ENCODE measurements at regions not wholly inside any gene's neighbourhood (a gene's known extent, or its start where the extent isn't known, plus 50 kb on each side); places are given as distances from the start of the nearest gene placed in this dataset.

DNA sequence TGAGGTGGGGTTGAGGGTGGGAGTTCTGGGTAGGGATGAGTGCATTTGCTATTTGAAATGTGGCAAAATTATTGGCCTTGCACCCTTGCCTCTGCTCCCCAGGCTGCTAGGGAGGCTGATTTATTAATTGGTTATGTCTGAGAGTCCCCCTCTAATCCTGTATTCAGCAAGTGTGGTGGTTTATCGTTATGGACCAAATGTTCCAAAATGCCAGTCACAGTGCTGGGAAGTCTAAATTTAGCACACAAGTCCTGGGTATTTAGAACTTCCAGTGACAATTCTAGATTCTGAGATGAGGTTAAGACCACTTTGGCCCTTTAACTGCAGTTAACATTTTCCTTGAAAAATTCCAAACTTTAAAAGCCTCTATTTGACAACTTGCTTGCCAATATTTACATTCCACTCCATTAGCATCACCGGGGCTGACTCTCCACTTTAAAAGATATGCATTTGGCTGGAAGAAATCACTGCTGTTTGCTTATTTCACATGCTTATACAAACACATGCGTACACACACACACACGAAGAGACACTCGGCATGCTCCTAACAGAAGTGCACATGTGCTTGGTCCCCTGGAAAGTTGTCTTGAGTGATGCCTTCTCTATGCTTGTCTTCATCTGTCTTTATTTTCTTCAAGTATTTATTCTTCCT is 247.7 kb downstream of the IL20RB start:
- TF ChIP-seq EP300 (IDR thresholded peaks at IDR 0.05): no peak
- peak; percentile 89 for TF ChIP-seq POLR2AphosphoS5 (IDR thresholded peaks at IDR 0.05)
- TF ChIP-seq, protein P1, sequence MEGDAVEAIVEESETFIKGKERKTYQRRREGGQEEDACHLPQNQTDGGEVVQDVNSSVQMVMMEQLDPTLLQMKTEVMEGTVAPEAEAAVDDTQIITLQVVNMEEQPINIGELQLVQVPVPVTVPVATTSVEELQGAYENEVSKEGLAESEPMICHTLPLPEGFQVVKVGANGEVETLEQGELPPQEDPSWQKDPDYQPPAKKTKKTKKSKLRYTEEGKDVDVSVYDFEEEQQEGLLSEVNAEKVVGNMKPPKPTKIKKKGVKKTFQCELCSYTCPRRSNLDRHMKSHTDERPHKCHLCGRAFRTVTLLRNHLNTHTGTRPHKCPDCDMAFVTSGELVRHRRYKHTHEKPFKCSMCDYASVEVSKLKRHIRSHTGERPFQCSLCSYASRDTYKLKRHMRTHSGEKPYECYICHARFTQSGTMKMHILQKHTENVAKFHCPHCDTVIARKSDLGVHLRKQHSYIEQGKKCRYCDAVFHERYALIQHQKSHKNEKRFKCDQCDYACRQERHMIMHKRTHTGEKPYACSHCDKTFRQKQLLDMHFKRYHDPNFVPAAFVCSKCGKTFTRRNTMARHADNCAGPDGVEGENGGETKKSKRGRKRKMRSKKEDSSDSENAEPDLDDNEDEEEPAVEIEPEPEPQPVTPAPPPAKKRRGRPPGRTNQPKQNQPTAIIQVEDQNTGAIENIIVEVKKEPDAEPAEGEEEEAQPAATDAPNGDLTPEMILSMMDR (IDR thresholded peaks at IDR 0.05): no peak
- no peak for TF ChIP-seq POLR2A (IDR thresholded peaks at IDR 0.05)
- Histone ChIP-seq H3K4me1 (peaks cover 0 to 10% (median 3%) of the 10 kb centered on the region in 3 donors), H3K4me3 (no peak overlapping the region), H3K36me3 (no peaks in the 10 kb centered on the region), H3K27me3 (no peaks in the 10 kb centered on the region), H3K9me3 (no peaks in the 10 kb centered on the region), H3K27ac (no peak overlapping the region)
- WGBS, 2 donors (ENCODE audit: low coverage in 1 of 2): 9% methylated on average over 5 of the region's 5 CpGs
- ATAC-seq: no peak

DNA sequence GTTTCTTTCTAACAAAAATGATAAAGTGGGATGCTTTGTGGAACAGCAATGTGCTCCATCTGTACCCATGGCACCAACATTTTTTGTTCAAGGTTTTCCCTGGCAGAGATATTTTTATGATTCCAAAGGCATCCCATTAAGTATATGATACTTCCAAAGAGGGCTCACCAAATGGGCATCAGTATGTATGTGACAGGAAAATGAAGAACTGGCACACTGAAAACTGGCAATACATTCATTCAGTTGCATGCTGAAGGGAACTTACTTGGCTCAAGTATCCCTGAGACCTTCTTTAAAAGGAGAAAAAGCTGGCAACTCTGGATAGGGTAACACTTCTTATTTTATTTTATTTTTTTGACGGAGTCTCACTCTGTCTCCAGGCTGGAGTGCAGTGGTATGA is 249.8 kb downstream of the IL20RB start:
- TF ChIP-seq POLR2A (IDR thresholded peaks at IDR 0.05) (no peak), EP300 (IDR thresholded peaks at IDR 0.05) (no peak), POLR2AphosphoS5 (IDR thresholded peaks at IDR 0.05) (no peak)
- TF ChIP-seq, protein P1 (IDR thresholded peaks at IDR 0.05): no peak
- Histone ChIP-seq H3K4me1 (peaks cover 0 to 10% (median 3%) of the 10 kb centered on the region in 3 donors), H3K27ac (no peak overlapping the region), H3K4me3 (no peak overlapping the region), H3K27me3 (no peaks in the 10 kb centered on the region), H3K36me3 (no peaks in the 10 kb centered on the region), H3K9me3 (no peaks in the 10 kb centered on the region)
- no peak for ATAC-seq
- WGBS, 2 donors (ENCODE audit: low coverage in 1 of 2): 100% methylated on average over 1 of the region's 1 CpG; no CpG with 5 or more reads in 1 of the 2 donors

DNA sequence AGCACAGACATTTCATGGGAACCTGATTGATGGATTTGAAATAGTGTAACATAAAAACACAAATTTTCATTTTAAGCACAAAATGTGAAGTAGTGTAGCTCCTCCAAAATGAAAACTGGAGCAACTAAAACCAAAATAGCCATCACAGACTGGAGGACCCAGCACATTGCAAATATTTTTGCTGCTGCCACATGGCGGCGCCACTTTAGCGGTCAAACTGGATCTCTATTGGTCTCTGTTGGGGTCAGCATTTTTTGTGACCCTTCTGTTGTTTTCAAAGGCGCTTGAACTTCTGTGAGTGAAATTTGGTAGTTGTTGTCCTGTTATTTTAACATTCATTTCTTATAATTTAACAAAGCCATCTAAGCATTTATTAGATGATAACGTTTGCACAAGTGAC is 259.9 kb downstream of the IL20RB start:
- Histone ChIP-seq H3K36me3 (no peaks in the 10 kb centered on the region), H3K4me3 (no peak overlapping the region), H3K27me3 (no peaks in the 10 kb centered on the region), H3K4me1 (no peaks in the 10 kb centered on the region), H3K27ac (no peak overlapping the region), H3K9me3 (peaks cover 0 to 18% (median 0%) of the 10 kb centered on the region in 3 donors)
- TF ChIP-seq POLR2AphosphoS5 (IDR thresholded peaks at IDR 0.05) (no peak), EP300 (IDR thresholded peaks at IDR 0.05) (no peak), POLR2A (IDR thresholded peaks at IDR 0.05) (no peak)
- TF ChIP-seq, protein P1 (IDR thresholded peaks at IDR 0.05): no peak
- ATAC-seq: no peak
- WGBS, 2 donors (ENCODE audit: low coverage in 1 of 2): 19 to 33% methylated on average over 4 to 5 of the region's 5 CpGs

DNA sequence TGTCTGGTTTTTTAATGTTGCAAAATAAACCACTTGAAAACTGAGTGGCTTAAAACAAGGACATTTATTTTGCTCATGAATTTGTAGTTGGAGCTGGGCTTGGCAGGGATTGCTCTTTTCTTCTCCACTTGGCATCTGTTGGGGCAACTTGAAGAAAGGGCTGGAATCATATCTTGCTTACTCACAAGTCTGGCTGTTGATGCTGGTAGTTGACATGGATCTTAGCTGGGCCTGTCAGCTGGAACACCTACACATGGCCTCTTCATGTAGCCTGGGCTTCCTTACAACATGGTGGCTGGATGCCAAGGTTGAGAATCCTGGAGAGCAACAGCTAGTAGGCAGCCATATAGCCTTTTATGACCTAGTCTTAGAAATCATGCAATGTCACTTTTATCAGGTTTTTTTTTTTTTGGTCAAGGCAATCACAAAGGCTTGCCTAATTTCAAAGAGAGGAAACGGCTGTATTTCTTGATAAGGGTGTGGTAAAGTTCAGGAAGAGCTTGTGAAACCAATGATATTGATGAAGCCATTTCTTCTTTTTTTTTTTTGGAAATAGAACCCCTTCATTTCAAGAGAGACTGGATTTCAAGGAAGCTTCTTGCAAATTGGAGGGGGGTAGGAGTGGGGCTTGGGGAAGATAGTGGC is 262.1 kb downstream of the IL20RB start:
- Histone ChIP-seq H3K4me1 (no peaks in the 10 kb centered on the region), H3K27me3 (no peaks in the 10 kb centered on the region), H3K4me3 (no peak overlapping the region), H3K27ac (no peak overlapping the region), H3K9me3 (peaks cover 0 to 15% (median 0%) of the 10 kb centered on the region in 3 donors), H3K36me3 (no peaks in the 10 kb centered on the region)
- TF ChIP-seq POLR2AphosphoS5 (IDR thresholded peaks at IDR 0.05) (no peak), POLR2A (IDR thresholded peaks at IDR 0.05) (no peak), EP300 (IDR thresholded peaks at IDR 0.05) (no peak)
- TF ChIP-seq, protein P1 (IDR thresholded peaks at IDR 0.05): no peak
- no peak for ATAC-seq
- 43 to 70% methylated on average over 1 of the region's 1 CpG for WGBS, 2 donors (ENCODE audit: low coverage in 1 of 2)

DNA sequence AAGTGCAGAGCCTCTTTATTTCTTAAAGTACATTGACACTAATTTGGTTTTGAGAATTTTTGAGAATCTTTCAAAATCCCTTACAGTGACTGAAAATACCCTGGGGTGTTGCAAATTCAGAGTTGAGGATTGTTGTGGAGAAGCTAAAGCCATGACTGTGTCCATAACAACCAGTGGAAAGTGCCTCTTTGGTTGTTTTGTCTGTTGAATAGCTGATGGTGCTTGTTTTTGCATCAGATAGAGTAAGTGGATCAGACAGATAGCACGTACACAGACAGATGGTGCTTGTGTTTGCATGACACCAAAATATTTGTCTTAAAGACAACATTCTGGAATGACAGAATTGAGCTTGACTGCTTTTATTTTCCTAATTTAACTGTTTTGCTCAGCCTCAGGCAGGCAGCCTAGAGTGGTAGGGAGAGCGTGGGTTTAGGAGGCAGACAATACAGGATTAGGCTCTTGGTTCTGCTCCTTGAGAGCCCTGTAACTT is 265.0 kb downstream of the IL20RB start:
- ATAC-seq: no peak
- 60 to 88% methylated on average over 1 to 2 of the region's 2 CpGs for WGBS, 2 donors (ENCODE audit: low coverage in 1 of 2)

More for the DNA sequence above, 265.0 kb downstream of the IL20RB start:
- no peaks in the 10 kb centered on the region for H3K36me3 ChIP-seq
- peaks cover 0 to 6% (median 0%) of the 10 kb centered on the region in 3 donors for H3K9me3 ChIP-seq
- H3K4me3 ChIP-seq: no peak overlapping the region
- H3K27me3 ChIP-seq: no peaks in the 10 kb centered on the region
- no peak overlapping the region for H3K27ac ChIP-seq
- no peaks in the 10 kb centered on the region for H3K4me1 ChIP-seq
- no peak for TF ChIP-seq POLR2AphosphoS5 (IDR thresholded peaks at IDR 0.05)
- TF ChIP-seq EP300 (IDR thresholded peaks at IDR 0.05): no peak
- TF ChIP-seq, protein P1 (IDR thresholded peaks at IDR 0.05): no peak
- no peak for TF ChIP-seq POLR2A (IDR thresholded peaks at IDR 0.05)

Data from gastroesophageal sphincter (tissue), 4 donors.